GM12878 (cell line): ENCODE measurements at regions not wholly inside any gene's neighbourhood (a gene's known extent, or its start where the extent isn't known, plus 50 kb on each side); places are given as distances from the start of the nearest gene placed in this dataset.

Experiments
- ATAC-seq: fragments of 200-7000 bp; cut with Tn5 transposase; 3 replicates; pipeline ENCODE4 v1.9.1; 2020; ENCODE audit warnings: mild to moderate bottlenecking, moderate library complexity
- BruUV-seq: library from RNA; stranded (reverse); fragments of 400-500 nt; replicated peaks from 2 replicates; lab custom pipeline; 2021; lab: Mats Ljungman, UMichigan
- CTCF ChIA-PET: fragments of 300-600 bp; sonication (Branson Sonifier 250); formaldehyde crosslinking; extraction: SDS; loops from one replicate; lab custom pipeline; 2021; ENCODE audit warnings: inconsistent platforms; lab: Yijun Ruan, JAX
- POLR2A ChIA-PET: fragments of 350-600 bp; formaldehyde crosslinking; extraction: SDS; loops from one replicate; lab custom pipeline; 2021; ENCODE audit warnings: inconsistent platforms; lab: Charles Lee
- RAD21 ChIA-PET: fragments of 300-600 bp; sonication (Branson Sonifier 250); formaldehyde crosslinking; loops from one replicate; lab custom pipeline; 2023; ENCODE audit warnings: antibody characterized with exemption; ENCODE audit not compliant: unreplicated experiment; lab: Charles Lee
- SMC1A ChIA-PET: fragments of 300-600 bp; sonication (Branson Sonifier 250); formaldehyde crosslinking; loops from one replicate; lab custom pipeline; 2023; ENCODE audit not compliant: unreplicated experiment, uncharacterized antibody; lab: Charles Lee
- DNase-seq: peaks from one replicate; pipeline ENCODE4 v3.0.0-alpha.2; 2011; ENCODE audit warnings: low read depth, low spot score
- FAIRE-seq: peaks from 3 replicates; lab custom pipeline; 2011; peaks lifted over from hg19 to GRCh38; lab: Jason Lieb, UNC
- H2AFZ ChIP-seq: 2 replicates; pipeline ENCODE4 v1.6.0; 2011; ENCODE audit warnings: low read depth, low read length, control low read depth; ENCODE audit not compliant: control insufficient read depth
- H3K27ac ChIP-seq: 2 replicates; pipeline ENCODE4 v1.5.1; 2011; ENCODE audit warnings: control low read depth; ENCODE audit not compliant: control insufficient read depth, insufficient read depth
- H3K27me3 ChIP-seq, 2 experiments: replicated peaks in 1 of 2; 2 replicates each; pipeline versions ENCODE4 v1.6.0 to v1.6.1; 2011; ENCODE audit warnings: low read length in 1 of 2; ENCODE audit not compliant: control insufficient read depth in 2 of 2, insufficient read depth in 2 of 2
- H3K36me3 ChIP-seq, 2 experiments: 2 replicates each; pipeline ENCODE4 v1.5.1; 2011; ENCODE audit warnings: low read length in 1 of 2; ENCODE audit not compliant: control insufficient read depth in 2 of 2, insufficient read depth in 2 of 2
- H3K4me1 ChIP-seq: 2 replicates; pipeline ENCODE4 v1.6.1; 2011; ENCODE audit warnings: mild to moderate bottlenecking, low read length, moderate library complexity, mixed read lengths; ENCODE audit not compliant: control insufficient read depth, insufficient read depth
- H3K4me2 ChIP-seq: 2 replicates; pipeline ENCODE4 v1.6.0; 2011; ENCODE audit warnings: control low read depth; ENCODE audit not compliant: control insufficient read depth, insufficient read depth
- H3K4me3 ChIP-seq: fragments of 200-600 bp; sonication (generic); 2 replicates; pipeline ENCODE4 v1.5.1; 2016
- H3K79me2 ChIP-seq: 2 replicates; pipeline ENCODE4 v1.6.0; 2011; ENCODE audit warnings: low read length; ENCODE audit not compliant: control insufficient read depth, insufficient read depth
- H3K9ac ChIP-seq: 2 replicates; pipeline ENCODE4 v1.8.0; 2011; ENCODE audit warnings: low read length, control low read depth, mixed read lengths; ENCODE audit not compliant: control insufficient read depth, insufficient read depth
- H3K9me3 ChIP-seq: replicated peaks from 3 replicates; pipeline ENCODE4 v1.5.1; 2011; ENCODE audit warnings: mild to moderate bottlenecking, low read length; ENCODE audit not compliant: control insufficient read depth, insufficient read depth
- H4K20me1 ChIP-seq: 2 replicates; pipeline ENCODE4 v1.6.0; 2011; ENCODE audit not compliant: control insufficient read depth, insufficient read depth
- BCL11A ChIP-seq: IDR thresholded peaks from 2 replicates; pipeline ENCODE4 v1.6.1; 2011; ENCODE audit warnings: low read depth, low read length
- FOXK2 ChIP-seq: fragments of 450-650 bp; IDR thresholded peaks from 2 replicates; pipeline ENCODE4 v1.6.1; 2017; ENCODE audit warnings: mild to moderate bottlenecking, moderate library complexity
- MEF2B ChIP-seq: fragments of 450-650 bp; IDR thresholded peaks from 2 replicates; pipeline ENCODE4 v1.6.1; 2018; ENCODE audit warnings: mild to moderate bottlenecking, moderate library complexity; ENCODE audit not compliant: partially characterized antibody, poor library complexity, severe bottlenecking
- NFXL1 ChIP-seq: fragments of 450-650 bp; IDR thresholded peaks from 2 replicates; pipeline ENCODE4 v1.6.1; 2017; ENCODE audit warnings: antibody characterized with exemption, mild to moderate bottlenecking, borderline replicate concordance
- SREBF2 ChIP-seq: IDR thresholded peaks from 2 replicates; pipeline ENCODE4 v1.6.1; 2012; ENCODE audit warnings: mild to moderate bottlenecking, low read length
- ZNF207 ChIP-seq: fragments of 450-650 bp; IDR thresholded peaks from 2 replicates; pipeline ENCODE4 v1.6.1; 2014; ENCODE audit warnings: antibody characterized with exemption, mild to moderate bottlenecking, borderline replicate concordance
- WGBS: methylation state at CpG from one replicate; pipeline ENCODE4 v1.1.6; 2016; ENCODE audit warnings: low lambda C conversion rate; ENCODE audit not compliant: insufficient replicate concordance, insufficient coverage; ENCODE audit errors: missing lambda C conversion rate; 5-methylcytosine and 5-hydroxymethylcytosine counted together
- in situ Hi-C: fragments of 300-500 bp; cut with MboI; formaldehyde crosslinking; loops from 9 replicates; pipeline ENCODE4 v1.14.3; 2018; ENCODE audit warnings: mixed read lengths
- intact Hi-C: fragments of 100-400 bp; cut with micrococcal nuclease; formaldehyde crosslinking; loops from one replicate; pipeline ENCODE4 v1.14.2; 2022; ENCODE audit not compliant: unreplicated experiment
- TF ChIP-seq, protein P1 (sequence below): fragments of 450-650 bp; IDR thresholded peaks from 2 replicates; pipeline ENCODE4 v1.6.1; 2014; ENCODE audit warnings: mild to moderate bottlenecking
- TF ChIP-seq, protein P2 (sequence below): fragments of 450-650 bp; IDR thresholded peaks from 2 replicates; pipeline ENCODE4 v1.6.1; 2017; ENCODE audit warnings: mild to moderate bottlenecking

DNA sequence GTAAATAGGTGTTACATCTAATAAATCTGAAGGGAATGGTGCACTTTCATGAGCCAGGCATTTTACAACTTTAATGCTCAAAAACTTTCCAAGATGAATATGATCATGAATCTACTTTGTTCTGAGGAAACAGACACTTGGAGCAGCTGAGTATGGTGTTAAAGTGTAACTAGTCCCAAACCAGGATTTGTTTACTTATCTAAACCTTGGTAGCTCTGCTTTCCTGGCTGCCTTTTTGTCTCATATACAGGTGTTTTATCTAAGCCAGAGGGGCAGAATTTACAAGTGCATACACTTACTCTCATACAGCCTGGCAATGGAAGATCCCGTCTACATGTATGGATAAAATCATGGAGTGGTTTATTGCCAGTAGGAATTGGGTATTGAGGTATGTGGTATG, 171.5 kb downstream of the FAT3 start:
- no peaks in the 10 kb centered on the region for H4K20me1 ChIP-seq
- H3K9me3 ChIP-seq = no peaks in the 10 kb centered on the region
- no peak overlapping the region for H3K27ac ChIP-seq
- TF ChIP-seq ZNF207 (no peak), FOXK2 (no peak), MEF2B (no peak), SREBF2 (no peak), BCL11A (no peak), NFXL1 (no peak)
- TF ChIP-seq, protein P1, sequence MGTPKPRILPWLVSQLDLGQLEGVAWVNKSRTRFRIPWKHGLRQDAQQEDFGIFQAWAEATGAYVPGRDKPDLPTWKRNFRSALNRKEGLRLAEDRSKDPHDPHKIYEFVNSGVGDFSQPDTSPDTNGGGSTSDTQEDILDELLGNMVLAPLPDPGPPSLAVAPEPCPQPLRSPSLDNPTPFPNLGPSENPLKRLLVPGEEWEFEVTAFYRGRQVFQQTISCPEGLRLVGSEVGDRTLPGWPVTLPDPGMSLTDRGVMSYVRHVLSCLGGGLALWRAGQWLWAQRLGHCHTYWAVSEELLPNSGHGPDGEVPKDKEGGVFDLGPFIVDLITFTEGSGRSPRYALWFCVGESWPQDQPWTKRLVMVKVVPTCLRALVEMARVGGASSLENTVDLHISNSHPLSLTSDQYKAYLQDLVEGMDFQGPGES = no peak
- TF ChIP-seq, protein P2, sequence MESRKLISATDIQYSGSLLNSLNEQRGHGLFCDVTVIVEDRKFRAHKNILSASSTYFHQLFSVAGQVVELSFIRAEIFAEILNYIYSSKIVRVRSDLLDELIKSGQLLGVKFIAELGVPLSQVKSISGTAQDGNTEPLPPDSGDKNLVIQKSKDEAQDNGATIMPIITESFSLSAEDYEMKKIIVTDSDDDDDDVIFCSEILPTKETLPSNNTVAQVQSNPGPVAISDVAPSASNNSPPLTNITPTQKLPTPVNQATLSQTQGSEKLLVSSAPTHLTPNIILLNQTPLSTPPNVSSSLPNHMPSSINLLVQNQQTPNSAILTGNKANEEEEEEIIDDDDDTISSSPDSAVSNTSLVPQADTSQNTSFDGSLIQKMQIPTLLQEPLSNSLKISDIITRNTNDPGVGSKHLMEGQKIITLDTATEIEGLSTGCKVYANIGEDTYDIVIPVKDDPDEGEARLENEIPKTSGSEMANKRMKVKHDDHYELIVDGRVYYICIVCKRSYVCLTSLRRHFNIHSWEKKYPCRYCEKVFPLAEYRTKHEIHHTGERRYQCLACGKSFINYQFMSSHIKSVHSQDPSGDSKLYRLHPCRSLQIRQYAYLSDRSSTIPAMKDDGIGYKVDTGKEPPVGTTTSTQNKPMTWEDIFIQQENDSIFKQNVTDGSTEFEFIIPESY = no peak
- no peak overlapping the region for H3K4me2 ChIP-seq
- H3K4me3 ChIP-seq = no peak overlapping the region
- no peak for ATAC-seq
- H3K27me3 ChIP-seq = peaks cover 0 to 2% of the 10 kb centered on the region in 2 experiments; a peak in 1 of 4 replicates
- no peaks in the 10 kb centered on the region for H3K4me1 ChIP-seq
- no peaks in the 10 kb centered on the region for H3K79me2 ChIP-seq
- no peak for FAIRE-seq
- intact Hi-C loops (no loop called here), in situ Hi-C loops (no loop called here)
- SMC1A ChIA-PET = no interaction called here
- no peaks in the 10 kb centered on the region for H3K36me3 ChIP-seq
- no peak overlapping the region for H2AFZ ChIP-seq
- DNase-seq = no peak
- WGBS = 15% methylated on average over 1 of the region's 1 CpG
- H3K9ac ChIP-seq = no peak overlapping the region
- no TSS peak for BruUV-seq
- POLR2A ChIA-PET = no interaction called here
- CTCF ChIA-PET = interaction anchor here (0.6 kb wide), 1 partner anchor 346 kb away, joined by 3 read pairs; no protein-coding TSS in a partner anchor
- RAD21 ChIA-PET = no interaction called here
